OCI-LY3 (cell line): ENCODE measurements at regions not wholly inside any gene's neighbourhood (a gene's known extent, or its start where the extent isn't known, plus 50 kb on each side); places are given as distances from the start of the nearest gene placed in this dataset.

Experiments
- CTCF ChIP-seq: fragments of 200-600, 300-600 bp; sonication (generic); IDR thresholded peaks from 2 replicates; pipeline ENCODE4 v1.5.1; 2014; ENCODE audit warnings: antibody characterized with exemption, low read length, low read depth
- EZH2phosphoT487 ChIP-seq: fragments of 200-600 bp; shearing (Covaris generic); IDR thresholded peaks from 2 replicates; pipeline ENCODE4 v1.6.1; 2018; ENCODE audit warnings: antibody characterized with exemption, mixed run types, low read depth

- no peak for TF ChIP-seq CTCF
- TF ChIP-seq EZH2phosphoT487 = no peak
Observed at GRCh38 chr16:79533292-79533691, 67.2 kb downstream of the MAF start.
